Activated naive CD8-positive, alpha-beta T cell (primary cell): ENCODE measurements at regions not wholly inside any gene's neighbourhood (a gene's known extent, or its start where the extent isn't known, plus 50 kb on each side); places are given as distances from the start of the nearest gene placed in this dataset.

Source experiments
- H3K27ac Mint-ChIP-seq: one replicate; pipeline ENCODE4 v1.8.0; 2021; ENCODE audit warnings: mixed read lengths
- H3K27me3 Mint-ChIP-seq: one replicate; pipeline ENCODE4 v1.8.0; 2021; ENCODE audit warnings: mixed read lengths
- H3K36me3 Mint-ChIP-seq: one replicate; pipeline ENCODE4 v1.8.0; 2021; ENCODE audit warnings: mixed read lengths
- H3K4me1 Mint-ChIP-seq: one replicate; pipeline ENCODE4 v1.8.0; 2021; ENCODE audit warnings: low read depth, mixed read lengths
- H3K4me3 Mint-ChIP-seq: one replicate; pipeline ENCODE4 v1.8.0; 2021; ENCODE audit warnings: mild to moderate bottlenecking, mixed read lengths
- H3K9me3 Mint-ChIP-seq: one replicate; pipeline ENCODE4 v1.8.0; 2021; ENCODE audit warnings: low read depth, mixed read lengths

GRCh38 chr4:23332313-23332712, 557.5 kb downstream of the PPARGC1A start:
- Mint-ChIP-seq H3K4me1 (peaks cover 34% of the 10 kb centered on the region), H3K27me3 (no peaks in the 10 kb centered on the region)

GRCh38 chr4:23327120-23327519, 562.7 kb downstream of the PPARGC1A start:
- Mint-ChIP-seq H3K4me3 (no peak overlapping the region), H3K27me3 (no peaks in the 10 kb centered on the region), H3K36me3 (no peaks in the 10 kb centered on the region), H3K4me1 (peaks cover 8% of the 10 kb centered on the region), H3K27ac (no peak overlapping the region), H3K9me3 (no peaks in the 10 kb centered on the region)

More at GRCh38 chr4:23332313-23332712, 557.5 kb downstream of the PPARGC1A start:
- no peaks in the 10 kb centered on the region for H3K9me3 Mint-ChIP-seq
- no peak overlapping the region for H3K27ac Mint-ChIP-seq
- no peaks in the 10 kb centered on the region for H3K36me3 Mint-ChIP-seq
- H3K4me3 Mint-ChIP-seq: no peak overlapping the region

- H3K27me3 Mint-ChIP-seq: no peaks in the 10 kb centered on the region
- no peaks in the 10 kb centered on the region for H3K9me3 Mint-ChIP-seq
- no peak overlapping the region for H3K4me3 Mint-ChIP-seq
- peaks cover 8% of the 10 kb centered on the region for H3K4me1 Mint-ChIP-seq
- no peaks in the 10 kb centered on the region for H3K36me3 Mint-ChIP-seq
- no peak overlapping the region for H3K27ac Mint-ChIP-seq
Measured at GRCh38 chr4:23324021-23324690, 565.7 kb downstream of the PPARGC1A start.

- H3K27ac Mint-ChIP-seq: no peak overlapping the region
- H3K27me3 Mint-ChIP-seq: no peaks in the 10 kb centered on the region
- no peaks in the 10 kb centered on the region for H3K9me3 Mint-ChIP-seq
- no peak overlapping the region for H3K4me3 Mint-ChIP-seq
- peaks cover 8% of the 10 kb centered on the region for H3K4me1 Mint-ChIP-seq
- no peaks in the 10 kb centered on the region for H3K36me3 Mint-ChIP-seq
Measured at GRCh38 chr4:23323436-23323835, 566.4 kb downstream of the PPARGC1A start.

- H3K27ac Mint-ChIP-seq: no peak overlapping the region
- no peaks in the 10 kb centered on the region for H3K27me3 Mint-ChIP-seq
- H3K36me3 Mint-ChIP-seq: no peaks in the 10 kb centered on the region
- H3K4me1 Mint-ChIP-seq: peaks cover 8% of the 10 kb centered on the region
- no peaks in the 10 kb centered on the region for H3K9me3 Mint-ChIP-seq
- H3K4me3 Mint-ChIP-seq: no peak overlapping the region
Measured at GRCh38 chr4:23322732-23323131, 567.1 kb downstream of the PPARGC1A start.

- H3K9me3 Mint-ChIP-seq: no peaks in the 10 kb centered on the region
- H3K27ac Mint-ChIP-seq: no peak overlapping the region
- peaks cover 6% of the 10 kb centered on the region for H3K4me1 Mint-ChIP-seq
- H3K4me3 Mint-ChIP-seq: no peak overlapping the region
- H3K27me3 Mint-ChIP-seq: peaks cover 1% of the 10 kb centered on the region
- H3K36me3 Mint-ChIP-seq: no peaks in the 10 kb centered on the region
Measured at GRCh38 chr4:23320931-23321587, 568.8 kb downstream of the PPARGC1A start.

GRCh38 chr4:23312686-23313085, 577.2 kb downstream of the PPARGC1A start:
- Mint-ChIP-seq H3K27ac (no peak overlapping the region), H3K4me3 (no peak overlapping the region), H3K4me1 (no peaks in the 10 kb centered on the region), H3K36me3 (peaks cover 2% of the 10 kb centered on the region), H3K27me3 (peaks cover 1% of the 10 kb centered on the region), H3K9me3 (no peaks in the 10 kb centered on the region)

GRCh38 chr4:23311983-23312382, 577.9 kb downstream of the PPARGC1A start:
- Mint-ChIP-seq H3K4me3 (no peak overlapping the region), H3K27me3 (peaks cover 1% of the 10 kb centered on the region), H3K36me3 (peaks cover 2% of the 10 kb centered on the region), H3K27ac (no peak overlapping the region), H3K4me1 (no peaks in the 10 kb centered on the region), H3K9me3 (no peaks in the 10 kb centered on the region)

- Mint-ChIP-seq H3K27me3 (no peaks in the 10 kb centered on the region), H3K4me3 (no peak overlapping the region), H3K36me3 (no peaks in the 10 kb centered on the region), H3K27ac (no peak overlapping the region), H3K4me1 (peaks cover 5% of the 10 kb centered on the region), H3K9me3 (no peaks in the 10 kb centered on the region)
Measured at GRCh38 chr4:23305026-23305425, 584.8 kb downstream of the PPARGC1A start.

- Mint-ChIP-seq H3K27me3 (no peaks in the 10 kb centered on the region), H3K36me3 (no peaks in the 10 kb centered on the region), H3K27ac (no peak overlapping the region), H3K4me3 (no peak overlapping the region), H3K9me3 (no peaks in the 10 kb centered on the region), H3K4me1 (peaks cover 4% of the 10 kb centered on the region)
Measured at GRCh38 chr4:23298371-23298770, 591.5 kb downstream of the PPARGC1A start.

GRCh38 chr4:23297327-23297726, 592.5 kb downstream of the PPARGC1A start:
- Mint-ChIP-seq H3K9me3 (no peaks in the 10 kb centered on the region), H3K36me3 (no peaks in the 10 kb centered on the region), H3K4me3 (no peak overlapping the region), H3K27me3 (no peaks in the 10 kb centered on the region), H3K4me1 (no peaks in the 10 kb centered on the region), H3K27ac (no peak overlapping the region)

- Mint-ChIP-seq H3K9me3 (no peaks in the 10 kb centered on the region), H3K4me1 (peaks cover 8% of the 10 kb centered on the region), H3K27me3 (no peaks in the 10 kb centered on the region), H3K36me3 (no peaks in the 10 kb centered on the region), H3K27ac (no peak overlapping the region), H3K4me3 (no peak overlapping the region)
Measured at GRCh38 chr4:23291139-23291538, 598.4 kb downstream of the GBA3 start.

- no peaks in the 10 kb centered on the region for H3K36me3 Mint-ChIP-seq
- H3K27ac Mint-ChIP-seq: no peak overlapping the region
- no peaks in the 10 kb centered on the region for H3K27me3 Mint-ChIP-seq
- no peaks in the 10 kb centered on the region for H3K9me3 Mint-ChIP-seq
- H3K4me1 Mint-ChIP-seq: peaks cover 8% of the 10 kb centered on the region
- no peak overlapping the region for H3K4me3 Mint-ChIP-seq
Measured at GRCh38 chr4:23290656-23291055, 597.9 kb downstream of the GBA3 start.

GRCh38 chr4:23279377-23279986, 586.7 kb downstream of the GBA3 start:
- Mint-ChIP-seq H3K9me3 (no peaks in the 10 kb centered on the region), H3K27me3 (no peaks in the 10 kb centered on the region), H3K4me1 (no peaks in the 10 kb centered on the region), H3K27ac (no peak overlapping the region), H3K36me3 (no peaks in the 10 kb centered on the region), H3K4me3 (no peak overlapping the region)

GRCh38 chr4:23278845-23279244, 586.1 kb downstream of the GBA3 start:
- Mint-ChIP-seq H3K9me3 (no peaks in the 10 kb centered on the region), H3K4me3 (no peak overlapping the region), H3K27me3 (no peaks in the 10 kb centered on the region), H3K27ac (no peak overlapping the region), H3K4me1 (no peaks in the 10 kb centered on the region), H3K36me3 (no peaks in the 10 kb centered on the region)
